ENCODE measurements at regions not wholly inside any gene's neighbourhood (a gene's known extent, or its start where the extent isn't known, plus 50 kb on each side); places are given as distances from the start of the nearest gene placed in this dataset.

DNA sequence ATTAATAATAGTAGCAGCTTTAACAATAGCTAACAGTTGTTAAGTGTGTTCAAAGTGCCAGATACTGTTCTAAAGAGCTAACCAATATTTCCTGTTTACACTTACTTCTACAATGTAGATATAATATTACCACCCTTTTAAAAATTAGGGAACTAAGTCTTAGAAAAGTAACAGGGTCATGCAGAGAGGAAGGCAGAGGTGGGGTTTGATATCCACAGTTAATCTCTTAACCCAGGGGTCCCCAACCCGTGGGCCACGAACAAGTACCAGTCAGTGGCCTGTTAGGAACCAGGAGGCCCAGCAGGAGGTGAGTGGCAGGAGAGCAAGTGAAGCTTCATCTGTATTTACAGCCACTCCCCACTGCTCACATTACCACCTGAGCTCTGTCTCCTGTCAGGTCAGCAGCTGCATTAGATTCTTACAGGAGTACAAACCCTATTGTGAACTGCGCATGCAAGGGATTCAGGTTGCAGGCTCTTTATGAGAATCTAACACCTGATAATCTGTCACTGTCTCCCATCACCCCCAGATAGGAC lies 89.1 kb downstream of the ACTL7B start:
- H3K27ac ChIP-seq (ENCODE audit: low read depth, low read length): no peak overlapping the region
- peaks cover 2 to 6% (median 6%) of the 10 kb centered on the region in 5 donors for H3K9me3 ChIP-seq (ENCODE audit: control insufficient read depth in 5 of 5, low read length in 5 of 5)
- peaks cover 0 to 7% (median 0%) of the 10 kb centered on the region in 5 donors for H3K27me3 ChIP-seq (ENCODE audit: control insufficient read depth in 5 of 5, insufficient read depth in 4 of 5, low read length in 5 of 5)
- H3K9ac ChIP-seq (ENCODE audit: low read length in 5 of 5): no peak overlapping the region
- H3K36me3 ChIP-seq (ENCODE audit: control insufficient read depth in 5 of 5, insufficient read depth in 5 of 5, low read length in 5 of 5): no peaks in the 10 kb centered on the region
- H3K4me3 ChIP-seq (ENCODE audit: low read depth in 1 of 5, low read length in 5 of 5): no peak overlapping the region
- H3K4me1 ChIP-seq (ENCODE audit: control insufficient read depth in 5 of 5, insufficient read depth in 5 of 5, low read length in 5 of 5): no peaks in the 10 kb centered on the region

DNA sequence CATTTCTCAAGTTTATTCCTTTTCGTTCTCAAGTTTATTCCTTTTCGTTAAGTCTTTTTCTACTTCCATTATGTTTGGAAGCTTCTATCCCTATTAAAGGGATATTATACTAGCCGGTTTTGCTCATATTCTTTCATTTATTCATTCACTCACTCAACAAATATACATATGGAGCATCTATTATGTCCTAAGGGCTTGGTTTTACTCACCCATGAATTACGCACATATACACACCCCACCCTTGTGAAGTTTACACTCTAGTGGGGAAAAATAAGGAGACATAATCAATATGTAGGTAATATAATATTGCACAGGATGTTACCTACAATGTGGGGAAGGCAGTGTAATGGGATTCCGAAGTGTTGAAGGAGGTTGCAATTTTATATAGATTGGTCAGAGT lies 90.5 kb downstream of the ACTL7B start:
- peaks cover 0 to 4% (median 2%) of the 10 kb centered on the region in 5 donors for H3K4me1 ChIP-seq (ENCODE audit: control insufficient read depth in 5 of 5, insufficient read depth in 5 of 5, low read length in 5 of 5)
- peaks cover 0 to 7% (median 0%) of the 10 kb centered on the region in 5 donors for H3K27me3 ChIP-seq (ENCODE audit: control insufficient read depth in 5 of 5, insufficient read depth in 4 of 5, low read length in 5 of 5)
- no peak overlapping the region for H3K4me3 ChIP-seq (ENCODE audit: low read depth in 1 of 5, low read length in 5 of 5)
- H3K9me3 ChIP-seq (ENCODE audit: control insufficient read depth in 5 of 5, low read length in 5 of 5): peaks cover 2 to 6% (median 5%) of the 10 kb centered on the region in 5 donors
- no peak overlapping the region for H3K9ac ChIP-seq (ENCODE audit: low read length in 5 of 5)
- H3K36me3 ChIP-seq (ENCODE audit: control insufficient read depth in 5 of 5, insufficient read depth in 5 of 5, low read length in 5 of 5): no peaks in the 10 kb centered on the region
- no peak overlapping the region for H3K27ac ChIP-seq (ENCODE audit: low read depth, low read length)

DNA sequence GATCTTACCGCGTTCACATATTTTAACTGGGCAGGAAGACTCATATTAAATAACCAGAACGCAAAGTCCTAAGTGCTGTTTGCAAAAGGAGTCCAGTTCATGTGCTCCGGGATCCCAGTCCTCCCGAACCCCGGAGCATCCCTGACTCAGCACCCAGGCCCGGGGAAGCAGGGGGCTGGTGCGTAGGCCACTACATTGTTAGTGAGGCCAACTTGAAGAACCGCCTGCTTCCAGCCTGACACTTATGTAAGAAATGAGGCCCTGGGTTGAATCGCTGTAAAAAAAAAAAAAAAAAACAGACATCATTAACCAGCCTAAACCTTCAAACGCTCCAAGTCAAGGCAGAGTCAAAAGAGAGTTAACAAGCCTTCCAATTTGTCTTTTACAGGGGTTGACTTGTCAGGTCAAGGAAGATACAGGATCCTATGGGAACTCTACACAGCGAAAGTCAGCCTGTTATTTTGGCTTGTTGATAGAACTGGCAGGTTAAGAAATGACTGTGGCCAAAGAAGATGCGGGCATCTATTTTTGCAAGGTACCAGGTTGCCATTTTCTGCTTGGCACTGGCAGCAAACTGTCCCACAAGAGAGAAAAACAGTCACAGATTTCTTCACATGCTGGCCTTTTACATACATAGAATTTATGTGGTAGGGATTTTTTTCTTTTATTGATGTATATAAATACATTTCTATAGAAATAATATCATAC lies 93.3 kb downstream of the ACTL7B start:
- no peaks in the 10 kb centered on the region for H3K27me3 ChIP-seq (ENCODE audit: control insufficient read depth in 5 of 5, insufficient read depth in 4 of 5, low read length in 5 of 5)
- no peak overlapping the region for H3K27ac ChIP-seq (ENCODE audit: low read depth, low read length)
- peaks cover 0 to 4% (median 2%) of the 10 kb centered on the region in 5 donors for H3K4me1 ChIP-seq (ENCODE audit: control insufficient read depth in 5 of 5, insufficient read depth in 5 of 5, low read length in 5 of 5)
- H3K36me3 ChIP-seq (ENCODE audit: control insufficient read depth in 5 of 5, insufficient read depth in 5 of 5, low read length in 5 of 5): no peaks in the 10 kb centered on the region
- H3K4me3 ChIP-seq (ENCODE audit: low read depth in 1 of 5, low read length in 5 of 5): no peak overlapping the region
- no peak overlapping the region for H3K9ac ChIP-seq (ENCODE audit: low read length in 5 of 5)
- H3K9me3 ChIP-seq (ENCODE audit: control insufficient read depth in 5 of 5, low read length in 5 of 5): no peaks in the 10 kb centered on the region

DNA sequence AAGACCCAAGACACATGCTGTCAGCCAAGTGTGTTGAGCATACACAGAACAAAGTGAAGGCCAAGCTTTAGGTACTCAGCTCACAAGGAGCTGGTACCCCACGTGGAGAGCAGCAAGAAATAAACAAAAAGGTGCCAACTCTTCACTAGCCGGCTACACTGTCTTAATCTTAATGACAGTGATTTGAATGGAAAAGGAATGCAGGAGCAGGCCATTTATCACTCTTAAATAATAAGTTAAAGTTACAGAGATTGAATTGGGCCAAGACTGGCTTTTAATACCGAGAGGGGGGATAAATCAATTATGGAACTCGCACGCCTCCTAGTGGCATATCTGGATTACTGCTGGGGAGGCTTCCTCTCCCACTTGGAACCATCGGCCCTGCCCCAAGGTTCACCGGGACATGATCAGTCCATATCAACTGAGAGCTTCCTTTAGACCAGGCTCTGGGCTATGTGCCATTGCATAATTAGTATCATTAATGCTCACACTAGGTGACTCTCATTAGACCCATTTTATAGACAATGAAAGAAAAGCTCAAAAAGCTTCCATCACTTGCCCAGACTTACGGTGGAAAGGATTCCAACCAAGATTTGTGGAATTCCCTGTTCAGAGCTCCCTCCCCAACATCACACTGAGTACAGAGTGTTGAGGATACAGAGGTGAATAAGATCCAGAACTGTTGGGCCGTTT lies 94.0 kb downstream of the ACTL7B start:
- H3K27ac ChIP-seq (ENCODE audit: low read depth, low read length): no peak overlapping the region
- no peaks in the 10 kb centered on the region for H3K9me3 ChIP-seq (ENCODE audit: control insufficient read depth in 5 of 5, low read length in 5 of 5)
- H3K4me3 ChIP-seq (ENCODE audit: low read depth in 1 of 5, low read length in 5 of 5): no peak overlapping the region
- H3K4me1 ChIP-seq (ENCODE audit: control insufficient read depth in 5 of 5, insufficient read depth in 5 of 5, low read length in 5 of 5): peaks cover 0 to 4% (median 2%) of the 10 kb centered on the region in 5 donors
- H3K27me3 ChIP-seq (ENCODE audit: control insufficient read depth in 5 of 5, insufficient read depth in 4 of 5, low read length in 5 of 5): no peaks in the 10 kb centered on the region
- H3K9ac ChIP-seq (ENCODE audit: low read length in 5 of 5): no peak overlapping the region
- no peaks in the 10 kb centered on the region for H3K36me3 ChIP-seq (ENCODE audit: control insufficient read depth in 5 of 5, insufficient read depth in 5 of 5, low read length in 5 of 5)

DNA sequence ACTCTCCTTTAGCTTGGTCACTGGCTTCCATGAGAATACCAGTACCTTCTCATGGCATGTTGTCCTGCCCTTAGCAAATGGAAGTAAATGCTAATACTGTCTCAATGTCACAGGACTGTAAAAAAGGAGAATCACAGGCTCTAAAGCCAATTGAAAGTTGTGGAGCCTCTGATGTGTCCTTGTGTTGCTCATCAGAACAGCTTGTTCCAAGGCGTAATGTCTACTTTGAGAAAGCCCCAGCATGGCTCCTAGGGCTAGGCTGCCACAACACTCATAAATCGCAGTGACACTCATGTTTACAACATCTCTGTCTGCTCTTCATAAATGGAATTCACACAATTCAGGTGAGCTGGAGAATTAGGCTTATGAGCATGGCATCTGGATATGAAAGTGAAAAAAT lies 94.9 kb downstream of the ACTL7B start:
- no peak overlapping the region for H3K9ac ChIP-seq (ENCODE audit: low read length in 5 of 5)
- peaks cover 0 to 4% (median 2%) of the 10 kb centered on the region in 5 donors for H3K4me1 ChIP-seq (ENCODE audit: control insufficient read depth in 5 of 5, insufficient read depth in 5 of 5, low read length in 5 of 5)
- no peaks in the 10 kb centered on the region for H3K36me3 ChIP-seq (ENCODE audit: control insufficient read depth in 5 of 5, insufficient read depth in 5 of 5, low read length in 5 of 5)
- no peaks in the 10 kb centered on the region for H3K9me3 ChIP-seq (ENCODE audit: control insufficient read depth in 5 of 5, low read length in 5 of 5)
- H3K27ac ChIP-seq (ENCODE audit: low read depth, low read length): no peak overlapping the region
- H3K27me3 ChIP-seq (ENCODE audit: control insufficient read depth in 5 of 5, insufficient read depth in 4 of 5, low read length in 5 of 5): no peaks in the 10 kb centered on the region
- H3K4me3 ChIP-seq (ENCODE audit: low read depth in 1 of 5, low read length in 5 of 5): no peak overlapping the region

DNA sequence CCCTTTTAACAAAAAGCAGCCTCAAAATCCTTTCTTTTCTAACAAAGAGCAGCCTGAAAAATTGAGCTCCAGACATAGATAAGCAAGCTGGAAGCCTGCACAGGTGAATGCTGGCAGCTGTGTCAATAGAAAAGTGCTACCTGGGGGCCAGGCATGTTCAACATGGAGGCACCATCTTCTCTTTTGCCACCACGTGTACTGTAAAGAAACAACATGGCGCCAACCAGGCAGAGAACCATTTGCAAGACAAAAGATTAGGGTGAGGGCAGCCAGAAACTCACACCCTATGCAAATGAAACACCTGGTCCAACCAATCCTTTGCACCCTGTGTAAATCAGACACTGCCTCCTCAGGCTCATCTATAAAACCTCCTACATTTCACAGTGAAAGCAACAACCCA lies 96.0 kb downstream of the ACTL7B start:
- Histone ChIP-seq H3K36me3 (ENCODE audit: control insufficient read depth in 5 of 5, insufficient read depth in 5 of 5, low read length in 5 of 5) (no peaks in the 10 kb centered on the region), H3K4me3 (ENCODE audit: low read depth in 1 of 5, low read length in 5 of 5) (no peak overlapping the region), H3K4me1 (ENCODE audit: control insufficient read depth in 5 of 5, insufficient read depth in 5 of 5, low read length in 5 of 5) (peaks cover 0 to 4% (median 2%) of the 10 kb centered on the region in 5 donors), H3K27me3 (ENCODE audit: control insufficient read depth in 5 of 5, insufficient read depth in 4 of 5, low read length in 5 of 5) (peaks cover 0 to 3% (median 0%) of the 10 kb centered on the region in 5 donors), H3K9me3 (ENCODE audit: control insufficient read depth in 5 of 5, low read length in 5 of 5) (no peaks in the 10 kb centered on the region), H3K27ac (ENCODE audit: low read depth, low read length) (no peak overlapping the region), H3K9ac (ENCODE audit: low read length in 5 of 5) (no peak overlapping the region)

DNA sequence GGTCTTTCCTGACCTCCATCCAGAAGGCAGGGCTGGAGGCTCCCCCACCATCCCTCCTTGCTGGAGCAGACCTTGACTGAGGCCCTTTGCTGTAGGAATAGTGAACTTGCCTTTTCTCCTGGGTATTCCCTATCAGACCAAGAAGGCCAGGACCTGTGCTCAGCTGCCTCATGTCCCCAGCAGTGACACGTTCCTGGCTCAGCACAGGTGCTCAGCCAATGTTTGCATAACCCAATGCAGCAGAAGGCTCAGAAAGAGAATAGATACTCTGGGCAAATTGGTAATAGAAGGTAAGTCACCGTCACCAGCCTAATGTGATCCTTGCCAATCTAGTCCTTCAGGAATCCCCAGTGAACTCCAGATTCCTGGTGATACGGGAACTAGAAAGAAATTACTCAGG lies 96.4 kb downstream of the ACTL7B start:
- peaks cover 0 to 3% (median 0%) of the 10 kb centered on the region in 5 donors for H3K27me3 ChIP-seq (ENCODE audit: control insufficient read depth in 5 of 5, insufficient read depth in 4 of 5, low read length in 5 of 5)
- H3K9me3 ChIP-seq (ENCODE audit: control insufficient read depth in 5 of 5, low read length in 5 of 5): no peaks in the 10 kb centered on the region
- no peak overlapping the region for H3K9ac ChIP-seq (ENCODE audit: low read length in 5 of 5)
- H3K36me3 ChIP-seq (ENCODE audit: control insufficient read depth in 5 of 5, insufficient read depth in 5 of 5, low read length in 5 of 5): no peaks in the 10 kb centered on the region
- H3K4me1 ChIP-seq (ENCODE audit: control insufficient read depth in 5 of 5, insufficient read depth in 5 of 5, low read length in 5 of 5): peaks cover 0 to 4% (median 2%) of the 10 kb centered on the region in 5 donors
- H3K27ac ChIP-seq (ENCODE audit: low read depth, low read length): no peak overlapping the region
- no peak overlapping the region for H3K4me3 ChIP-seq (ENCODE audit: low read depth in 1 of 5, low read length in 5 of 5)

DNA sequence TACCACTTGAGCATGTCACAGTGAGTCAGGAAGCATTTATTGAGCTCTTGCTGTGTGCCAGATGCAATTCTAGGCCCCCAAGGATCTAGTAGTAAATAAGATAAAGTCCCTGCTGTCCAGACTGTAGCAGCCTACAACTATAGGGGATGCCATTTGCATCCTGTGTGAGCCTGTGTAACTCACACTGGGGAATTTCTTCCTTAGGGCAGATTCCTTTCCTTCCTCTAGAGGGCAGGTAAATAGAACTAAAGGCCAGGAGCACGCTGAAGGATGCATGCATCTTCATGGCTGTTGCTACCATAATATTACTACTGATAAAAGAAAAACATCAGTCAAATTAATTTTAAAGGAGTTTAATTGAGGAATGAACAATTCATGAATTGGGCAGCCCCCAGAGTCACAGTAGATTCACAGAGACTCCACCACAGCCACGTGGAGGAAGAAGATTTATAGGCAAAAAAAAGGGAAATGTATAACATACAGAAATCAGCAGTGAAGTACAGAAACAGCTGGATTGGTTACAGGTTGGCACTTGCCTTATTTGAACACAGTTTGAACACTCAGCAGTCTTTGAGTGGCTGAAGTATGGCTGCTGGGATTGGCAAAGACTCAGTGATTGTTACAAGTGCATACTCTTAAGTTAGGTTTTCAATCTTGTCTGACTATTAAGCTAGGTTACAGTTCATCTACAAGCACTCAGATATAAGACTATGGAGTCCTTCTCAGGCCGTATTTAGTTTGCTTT lies 98.9 kb downstream of the ACTL7B start:
- peaks cover 0 to 4% (median 2%) of the 10 kb centered on the region in 5 donors for H3K4me1 ChIP-seq (ENCODE audit: control insufficient read depth in 5 of 5, insufficient read depth in 5 of 5, low read length in 5 of 5)
- H3K36me3 ChIP-seq (ENCODE audit: control insufficient read depth in 5 of 5, insufficient read depth in 5 of 5, low read length in 5 of 5): no peaks in the 10 kb centered on the region
- H3K9ac ChIP-seq (ENCODE audit: low read length in 5 of 5): no peak overlapping the region
- H3K27me3 ChIP-seq (ENCODE audit: control insufficient read depth in 5 of 5, insufficient read depth in 4 of 5, low read length in 5 of 5): peaks cover 0 to 3% (median 0%) of the 10 kb centered on the region in 5 donors
- no peak overlapping the region for H3K4me3 ChIP-seq (ENCODE audit: low read depth in 1 of 5, low read length in 5 of 5)
- H3K9me3 ChIP-seq (ENCODE audit: control insufficient read depth in 5 of 5, low read length in 5 of 5): no peaks in the 10 kb centered on the region
- H3K27ac ChIP-seq (ENCODE audit: low read depth, low read length): no peak overlapping the region

DNA sequence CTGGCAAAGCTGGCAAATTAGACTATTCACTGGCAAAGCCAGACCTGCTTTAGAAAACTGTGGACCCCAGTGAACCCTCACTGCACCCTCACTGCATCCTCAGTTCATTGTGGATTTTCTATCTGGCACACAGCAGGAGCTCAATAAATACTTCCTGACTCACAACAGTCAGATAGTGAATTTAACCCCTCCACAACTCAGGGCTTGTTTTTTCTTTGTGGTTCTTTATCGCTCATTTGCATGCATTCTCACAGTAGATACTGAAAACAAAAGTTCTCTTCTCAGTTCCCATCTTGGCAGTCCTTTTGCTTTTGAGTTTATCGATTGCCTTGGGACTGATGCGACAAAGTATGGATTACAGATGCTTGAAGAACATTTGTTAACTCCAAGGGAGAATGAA lies 99.8 kb downstream of the ACTL7B start:
- no peaks in the 10 kb centered on the region for H3K36me3 ChIP-seq (ENCODE audit: control insufficient read depth in 5 of 5, insufficient read depth in 5 of 5, low read length in 5 of 5)
- no peaks in the 10 kb centered on the region for H3K4me1 ChIP-seq (ENCODE audit: control insufficient read depth in 5 of 5, insufficient read depth in 5 of 5, low read length in 5 of 5)
- H3K4me3 ChIP-seq (ENCODE audit: low read depth in 1 of 5, low read length in 5 of 5): no peak overlapping the region
- peaks cover 0 to 3% (median 0%) of the 10 kb centered on the region in 5 donors for H3K27me3 ChIP-seq (ENCODE audit: control insufficient read depth in 5 of 5, insufficient read depth in 4 of 5, low read length in 5 of 5)
- H3K9ac ChIP-seq (ENCODE audit: low read length in 5 of 5): no peak overlapping the region
- H3K9me3 ChIP-seq (ENCODE audit: control insufficient read depth in 5 of 5, low read length in 5 of 5): no peaks in the 10 kb centered on the region
- no peak overlapping the region for H3K27ac ChIP-seq (ENCODE audit: low read depth, low read length)

All from subcutaneous abdominal adipose tissue (tissue), 5 donors.